OCI-LY3 (cell line): ENCODE measurements at regions not wholly inside any gene's neighbourhood (a gene's known extent, or its start where the extent isn't known, plus 50 kb on each side); places are given as distances from the start of the nearest gene placed in this dataset.

Experiments used
- EZH2phosphoT487 ChIP-seq: fragments of 200-600 bp; shearing (Covaris generic); IDR thresholded peaks from 2 replicates; pipeline ENCODE4 v1.6.1; 2018; ENCODE audit warnings: antibody characterized with exemption, mixed run types, low read depth
- TF ChIP-seq, protein P1 (sequence below): fragments of 200-600, 300-600 bp; sonication (generic); IDR thresholded peaks from 2 replicates; pipeline ENCODE4 v1.5.1; 2014; ENCODE audit warnings: antibody characterized with exemption, low read length, low read depth

DNA sequence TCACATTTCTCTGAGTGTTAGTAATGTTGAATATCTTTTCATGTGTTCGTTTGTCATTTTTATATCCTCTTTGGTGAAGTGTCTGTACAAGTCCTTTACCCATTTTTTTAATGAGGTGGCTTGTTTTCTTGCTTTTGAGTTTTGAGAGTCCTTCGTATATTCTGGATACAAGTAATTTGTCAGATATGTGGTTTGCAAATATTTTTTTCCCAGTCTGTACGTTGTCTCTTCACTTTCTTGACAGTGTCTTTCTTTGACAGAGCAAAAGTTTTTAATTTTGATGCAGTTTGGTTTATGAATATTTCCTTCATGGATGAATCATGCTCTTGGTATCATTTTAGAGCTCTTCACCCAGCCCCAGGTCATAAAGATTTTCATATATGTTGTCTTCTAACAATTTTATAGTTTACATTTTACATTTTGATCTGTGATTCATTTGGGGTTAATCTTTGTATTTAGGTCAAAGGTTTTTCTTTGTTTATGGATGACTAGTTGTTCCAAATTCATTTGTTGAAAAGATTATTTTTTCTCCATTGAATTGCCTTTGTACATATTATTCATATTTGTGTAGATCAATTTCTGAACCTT, 152.5 kb downstream of the MRPL14 start:
- TF ChIP-seq, protein P1, sequence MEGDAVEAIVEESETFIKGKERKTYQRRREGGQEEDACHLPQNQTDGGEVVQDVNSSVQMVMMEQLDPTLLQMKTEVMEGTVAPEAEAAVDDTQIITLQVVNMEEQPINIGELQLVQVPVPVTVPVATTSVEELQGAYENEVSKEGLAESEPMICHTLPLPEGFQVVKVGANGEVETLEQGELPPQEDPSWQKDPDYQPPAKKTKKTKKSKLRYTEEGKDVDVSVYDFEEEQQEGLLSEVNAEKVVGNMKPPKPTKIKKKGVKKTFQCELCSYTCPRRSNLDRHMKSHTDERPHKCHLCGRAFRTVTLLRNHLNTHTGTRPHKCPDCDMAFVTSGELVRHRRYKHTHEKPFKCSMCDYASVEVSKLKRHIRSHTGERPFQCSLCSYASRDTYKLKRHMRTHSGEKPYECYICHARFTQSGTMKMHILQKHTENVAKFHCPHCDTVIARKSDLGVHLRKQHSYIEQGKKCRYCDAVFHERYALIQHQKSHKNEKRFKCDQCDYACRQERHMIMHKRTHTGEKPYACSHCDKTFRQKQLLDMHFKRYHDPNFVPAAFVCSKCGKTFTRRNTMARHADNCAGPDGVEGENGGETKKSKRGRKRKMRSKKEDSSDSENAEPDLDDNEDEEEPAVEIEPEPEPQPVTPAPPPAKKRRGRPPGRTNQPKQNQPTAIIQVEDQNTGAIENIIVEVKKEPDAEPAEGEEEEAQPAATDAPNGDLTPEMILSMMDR: no peak
- no peak for TF ChIP-seq EZH2phosphoT487
